CD4-positive, alpha-beta memory T cell (primary cell): ENCODE measurements at regions not wholly inside any gene's neighbourhood (a gene's known extent, or its start where the extent isn't known, plus 50 kb on each side); places are given as distances from the start of the nearest gene placed in this dataset.

Experiments used
- CTCF ChIA-PET: fragments of 350-600 bp; sonication (Branson Sonifier 250); formaldehyde crosslinking; loops from one replicate; lab custom pipeline; 2021; ENCODE audit warnings: inconsistent platforms; ENCODE audit not compliant: partially characterized antibody; lab: Charles Lee
- POLR2A ChIA-PET: fragments of 350-600 bp; sonication (Branson Sonifier 250); formaldehyde crosslinking; loops from one replicate; lab custom pipeline; 2021; ENCODE audit not compliant: partially characterized antibody; lab: Charles Lee
- DNase-seq, 5 donors: peaks; one replicate each; pipeline versions ENCODE4 v3.0.0 to v3.0.0-alpha.2; 2020 to 2022; ENCODE audit warnings: mixed read lengths in 1 of 5
- H3K27ac ChIP-seq: one replicate; pipeline ENCODE4 v1.7.0; 2013; ENCODE audit warnings: low read depth, low read length
- H3K27me3 ChIP-seq: 2 replicates; pipeline ENCODE4 v1.7.0; 2013; ENCODE audit warnings: mild to moderate bottlenecking, low read length, moderate library complexity; ENCODE audit not compliant: insufficient read depth
- H3K36me3 ChIP-seq: 2 replicates; pipeline ENCODE4 v1.7.0; 2013; ENCODE audit warnings: mild to moderate bottlenecking, low read length, moderate library complexity; ENCODE audit not compliant: insufficient read depth
- H3K4me1 ChIP-seq: 2 replicates; pipeline ENCODE4 v1.7.0; 2013; ENCODE audit warnings: mild to moderate bottlenecking, low read length, moderate library complexity; ENCODE audit not compliant: insufficient read depth
- H3K4me3 ChIP-seq, 2 donors: one replicate each; pipeline ENCODE4 v1.7.0; 2013; ENCODE audit warnings: low read length in 2 of 2, mild to moderate bottlenecking in 1 of 2
- H3K9me3 ChIP-seq, 2 donors: one replicate each; pipeline ENCODE4 v1.7.0; 2013; ENCODE audit warnings: low read length in 2 of 2, control low read depth in 1 of 2; ENCODE audit not compliant: control insufficient read depth in 1 of 2
- H3K27ac Mint-ChIP-seq, 7 donors: one replicate each; pipeline ENCODE4 v1.8.0; 2020 to 2021; ENCODE audit warnings: mixed read lengths in 7 of 7, mild to moderate bottlenecking in 6 of 7, inconsistent platforms in 3 of 7, moderate library complexity in 3 of 7
- H3K27me3 Mint-ChIP-seq, 2 donors: one replicate each; pipeline ENCODE4 v1.8.0; 2020 to 2021; ENCODE audit warnings: mixed read lengths in 2 of 2
- H3K36me3 Mint-ChIP-seq, 2 donors: one replicate each; pipeline ENCODE4 v1.8.0; 2020 to 2021; ENCODE audit warnings: mixed read lengths in 2 of 2, inconsistent platforms in 1 of 2, mild to moderate bottlenecking in 1 of 2
- H3K4me1 Mint-ChIP-seq, 4 donors: one replicate each; pipeline ENCODE4 v1.8.0; 2020 to 2021; ENCODE audit warnings: mixed read lengths in 4 of 4, mild to moderate bottlenecking in 1 of 4
- H3K4me3 Mint-ChIP-seq, 8 donors: one replicate each; pipeline ENCODE4 v1.8.0; 2020 to 2021; ENCODE audit warnings: mixed read lengths in 8 of 8, mild to moderate bottlenecking in 7 of 8, moderate library complexity in 6 of 8, inconsistent platforms in 3 of 8
- H3K9me3 Mint-ChIP-seq, 8 donors: one replicate each; pipeline ENCODE4 v1.8.0; 2020 to 2021; ENCODE audit warnings: mixed read lengths in 8 of 8, mild to moderate bottlenecking in 5 of 8, inconsistent platforms in 3 of 8, moderate library complexity in 1 of 8
- intact Hi-C: fragments of 100-400 bp; cut with micrococcal nuclease; formaldehyde crosslinking; loops from one replicate; pipeline ENCODE4 v1.15.1; 2023

GRCh38 chr6:165913676-165914570, 250.9 kb upstream of the PDE10A start:
- no peak for DNase-seq
- Histone ChIP-seq H3K27ac (no peak overlapping the region), H3K4me1 (no peaks in the 10 kb centered on the region), H3K4me3 (no peak overlapping the region), H3K9me3 (no peaks in the 10 kb centered on the region), H3K27me3 (no peaks in the 10 kb centered on the region), H3K36me3 (no peaks in the 10 kb centered on the region)
- Mint-ChIP-seq H3K4me3 (no peak overlapping the region), H3K27ac (no peak overlapping the region), H3K36me3 (no peaks in the 10 kb centered on the region), H3K9me3 (no peaks in the 10 kb centered on the region), H3K27me3 (peaks cover 3 to 7% of the 10 kb centered on the region in 2 donors), H3K4me1 (no peaks in the 10 kb centered on the region)
- CTCF ChIA-PET: no interaction called here
- POLR2A ChIA-PET: no interaction called here
- intact Hi-C loops: no loop called here

- H3K4me1 Mint-ChIP-seq: no peaks in the 10 kb centered on the region
- no peak for DNase-seq
- H3K36me3 Mint-ChIP-seq: no peaks in the 10 kb centered on the region
- intact Hi-C loops: no loop called here
- peaks cover 2 to 7% of the 10 kb centered on the region in 2 donors for H3K27me3 Mint-ChIP-seq
- Histone ChIP-seq H3K9me3 (no peaks in the 10 kb centered on the region), H3K27ac (no peak overlapping the region), H3K4me3 (no peak overlapping the region), H3K4me1 (no peaks in the 10 kb centered on the region), H3K36me3 (no peaks in the 10 kb centered on the region), H3K27me3 (no peaks in the 10 kb centered on the region)
- peaks cover 0 to 4% (median 0%) of the 10 kb centered on the region in 8 donors for H3K9me3 Mint-ChIP-seq
- no peak overlapping the region for H3K27ac Mint-ChIP-seq
- H3K4me3 Mint-ChIP-seq: peak overlapping the region in 1 of 8 donors; percentile 9
- ChIA-PET CTCF (no interaction called here), POLR2A (no interaction called here)
Measured at GRCh38 chr6:165910184-165910966, 247.3 kb upstream of the PDE10A start.

GRCh38 chr6:165906736-165907135, 243.7 kb upstream of the PDE10A start:
- intact Hi-C loops: no loop called here
- H3K4me1 Mint-ChIP-seq: no peaks in the 10 kb centered on the region
- H3K36me3 ChIP-seq: no peaks in the 10 kb centered on the region
- H3K9me3 Mint-ChIP-seq: peaks cover 0 to 4% (median 0%) of the 10 kb centered on the region in 8 donors
- H3K27ac Mint-ChIP-seq: no peak overlapping the region
- H3K27me3 ChIP-seq: no peaks in the 10 kb centered on the region
- H3K4me3 Mint-ChIP-seq: no peak overlapping the region
- H3K9me3 ChIP-seq: no peaks in the 10 kb centered on the region
- DNase-seq: no peak
- no peaks in the 10 kb centered on the region for H3K36me3 Mint-ChIP-seq
- no peak overlapping the region for H3K4me3 ChIP-seq
- ChIA-PET CTCF (no interaction called here), POLR2A (no interaction called here)
- H3K4me1 ChIP-seq: no peaks in the 10 kb centered on the region
- H3K27ac ChIP-seq: no peak overlapping the region
- H3K27me3 Mint-ChIP-seq: peaks cover 2 to 11% of the 10 kb centered on the region in 2 donors

- Histone ChIP-seq H3K4me1 (no peaks in the 10 kb centered on the region), H3K9me3 (no peaks in the 10 kb centered on the region), H3K27ac (no peak overlapping the region), H3K27me3 (no peaks in the 10 kb centered on the region), H3K36me3 (no peaks in the 10 kb centered on the region), H3K4me3 (no peak overlapping the region)
- Mint-ChIP-seq H3K27me3 (peaks cover 2 to 11% of the 10 kb centered on the region in 2 donors), H3K4me1 (no peaks in the 10 kb centered on the region), H3K4me3 (no peak overlapping the region), H3K36me3 (no peaks in the 10 kb centered on the region), H3K9me3 (peaks cover 0 to 4% (median 0%) of the 10 kb centered on the region in 8 donors), H3K27ac (no peak overlapping the region)
- no peak for DNase-seq
- CTCF ChIA-PET: no interaction called here
- POLR2A ChIA-PET: no interaction called here
- intact Hi-C loops: no loop called here
Measured at GRCh38 chr6:165905744-165906143, 242.7 kb upstream of the PDE10A start.

- no peak overlapping the region for H3K4me3 ChIP-seq
- CTCF ChIA-PET: no interaction called here
- H3K36me3 Mint-ChIP-seq: no peaks in the 10 kb centered on the region
- H3K4me1 ChIP-seq: no peaks in the 10 kb centered on the region
- H3K4me3 Mint-ChIP-seq: no peak overlapping the region
- no peaks in the 10 kb centered on the region for H3K36me3 ChIP-seq
- no peak for DNase-seq
- H3K4me1 Mint-ChIP-seq: no peaks in the 10 kb centered on the region
- no peaks in the 10 kb centered on the region for H3K9me3 ChIP-seq
- intact Hi-C loops: no loop called here
- no peaks in the 10 kb centered on the region for H3K27me3 ChIP-seq
- H3K27me3 Mint-ChIP-seq: peaks cover 8 to 11% of the 10 kb centered on the region in 2 donors
- H3K27ac ChIP-seq: no peak overlapping the region
- peaks cover 0 to 4% (median 0%) of the 10 kb centered on the region in 8 donors for H3K9me3 Mint-ChIP-seq
- no peak overlapping the region for H3K27ac Mint-ChIP-seq
- POLR2A ChIA-PET: no interaction called here
Measured at GRCh38 chr6:165900970-165901369, 237.9 kb upstream of the PDE10A start.

GRCh38 chr6:165899611-165900010, 236.6 kb upstream of the PDE10A start:
- Histone ChIP-seq H3K9me3 (no peaks in the 10 kb centered on the region), H3K4me3 (no peak overlapping the region), H3K27me3 (no peaks in the 10 kb centered on the region), H3K27ac (no peak overlapping the region), H3K4me1 (no peaks in the 10 kb centered on the region), H3K36me3 (no peaks in the 10 kb centered on the region)
- no peak overlapping the region for H3K4me3 Mint-ChIP-seq
- DNase-seq: no peak
- H3K9me3 Mint-ChIP-seq: peaks cover 0 to 4% (median 0%) of the 10 kb centered on the region in 8 donors
- POLR2A ChIA-PET: no interaction called here
- H3K27ac Mint-ChIP-seq: no peak overlapping the region
- H3K27me3 Mint-ChIP-seq: peaks cover 8 to 11% of the 10 kb centered on the region in 2 donors
- intact Hi-C loops: no loop called here
- H3K36me3 Mint-ChIP-seq: no peaks in the 10 kb centered on the region
- H3K4me1 Mint-ChIP-seq: no peaks in the 10 kb centered on the region
- CTCF ChIA-PET: no interaction called here

- H3K9me3 ChIP-seq: no peaks in the 10 kb centered on the region
- Mint-ChIP-seq H3K4me1 (no peaks in the 10 kb centered on the region), H3K4me3 (no peak overlapping the region), H3K27me3 (peaks cover 9 to 17% of the 10 kb centered on the region in 2 donors), H3K9me3 (peaks cover 0 to 7% (median 0%) of the 10 kb centered on the region in 8 donors), H3K36me3 (no peaks in the 10 kb centered on the region), H3K27ac (no peak overlapping the region)
- no peaks in the 10 kb centered on the region for H3K4me1 ChIP-seq
- POLR2A ChIA-PET: no interaction called here
- no peaks in the 10 kb centered on the region for H3K27me3 ChIP-seq
- H3K27ac ChIP-seq: no peak overlapping the region
- intact Hi-C loops: no loop called here
- H3K4me3 ChIP-seq: no peak overlapping the region
- CTCF ChIA-PET: no interaction called here
- no peaks in the 10 kb centered on the region for H3K36me3 ChIP-seq
- DNase-seq: no peak
Measured at GRCh38 chr6:165895421-165896165, 232.6 kb upstream of the PDE10A start.
